ENCODE measurements at regions not wholly inside any gene's neighbourhood (a gene's known extent, or its start where the extent isn't known, plus 50 kb on each side); places are given as distances from the start of the nearest gene placed in this dataset.

DNA sequence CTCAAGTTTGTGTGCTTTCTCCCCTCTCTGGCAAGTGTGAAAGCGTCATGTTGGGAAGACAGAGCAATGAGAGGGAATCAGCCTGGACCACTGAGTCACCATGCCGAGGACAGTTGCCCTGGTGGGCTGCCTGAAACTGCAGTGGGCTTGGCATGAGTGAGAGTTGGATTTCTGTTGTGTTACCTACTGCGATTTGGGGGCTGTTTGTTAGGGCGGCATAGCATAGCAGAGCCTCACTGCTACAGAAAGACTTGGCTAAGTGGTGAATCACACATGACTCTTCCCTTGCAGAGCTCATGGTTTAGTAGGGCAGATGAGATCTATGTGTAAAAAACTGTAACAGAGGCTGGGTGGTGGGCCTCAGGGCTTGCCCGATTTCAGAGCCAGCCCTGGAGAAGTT lies 324.6 kb downstream of the C16orf95 start:
- no peak for DNase-seq
- Histone ChIP-seq H3K36me3 (no peaks in the 10 kb centered on the region), H3K4me3 (no peak overlapping the region), H3K4me1 (ENCODE audit: insufficient read depth) (no peaks in the 10 kb centered on the region), H3K9me3 (no peaks in the 10 kb centered on the region), H3K27me3 (no peaks in the 10 kb centered on the region), H3K27ac (no peak overlapping the region)
- TF ChIP-seq EP300 (IDR thresholded peaks at IDR 0.05): no peak
- TF ChIP-seq, protein P1, sequence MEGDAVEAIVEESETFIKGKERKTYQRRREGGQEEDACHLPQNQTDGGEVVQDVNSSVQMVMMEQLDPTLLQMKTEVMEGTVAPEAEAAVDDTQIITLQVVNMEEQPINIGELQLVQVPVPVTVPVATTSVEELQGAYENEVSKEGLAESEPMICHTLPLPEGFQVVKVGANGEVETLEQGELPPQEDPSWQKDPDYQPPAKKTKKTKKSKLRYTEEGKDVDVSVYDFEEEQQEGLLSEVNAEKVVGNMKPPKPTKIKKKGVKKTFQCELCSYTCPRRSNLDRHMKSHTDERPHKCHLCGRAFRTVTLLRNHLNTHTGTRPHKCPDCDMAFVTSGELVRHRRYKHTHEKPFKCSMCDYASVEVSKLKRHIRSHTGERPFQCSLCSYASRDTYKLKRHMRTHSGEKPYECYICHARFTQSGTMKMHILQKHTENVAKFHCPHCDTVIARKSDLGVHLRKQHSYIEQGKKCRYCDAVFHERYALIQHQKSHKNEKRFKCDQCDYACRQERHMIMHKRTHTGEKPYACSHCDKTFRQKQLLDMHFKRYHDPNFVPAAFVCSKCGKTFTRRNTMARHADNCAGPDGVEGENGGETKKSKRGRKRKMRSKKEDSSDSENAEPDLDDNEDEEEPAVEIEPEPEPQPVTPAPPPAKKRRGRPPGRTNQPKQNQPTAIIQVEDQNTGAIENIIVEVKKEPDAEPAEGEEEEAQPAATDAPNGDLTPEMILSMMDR (IDR thresholded peaks at IDR 0.05): no peak
- no peak for TF ChIP-seq POLR2A (IDR thresholded peaks at IDR 0.05)
- 90 to 96% (median 93%) methylated on average over 5 of the region's 5 CpGs for WGBS, 3 donors
- intact Hi-C loops (cut with DNase I): no loop called here

DNA sequence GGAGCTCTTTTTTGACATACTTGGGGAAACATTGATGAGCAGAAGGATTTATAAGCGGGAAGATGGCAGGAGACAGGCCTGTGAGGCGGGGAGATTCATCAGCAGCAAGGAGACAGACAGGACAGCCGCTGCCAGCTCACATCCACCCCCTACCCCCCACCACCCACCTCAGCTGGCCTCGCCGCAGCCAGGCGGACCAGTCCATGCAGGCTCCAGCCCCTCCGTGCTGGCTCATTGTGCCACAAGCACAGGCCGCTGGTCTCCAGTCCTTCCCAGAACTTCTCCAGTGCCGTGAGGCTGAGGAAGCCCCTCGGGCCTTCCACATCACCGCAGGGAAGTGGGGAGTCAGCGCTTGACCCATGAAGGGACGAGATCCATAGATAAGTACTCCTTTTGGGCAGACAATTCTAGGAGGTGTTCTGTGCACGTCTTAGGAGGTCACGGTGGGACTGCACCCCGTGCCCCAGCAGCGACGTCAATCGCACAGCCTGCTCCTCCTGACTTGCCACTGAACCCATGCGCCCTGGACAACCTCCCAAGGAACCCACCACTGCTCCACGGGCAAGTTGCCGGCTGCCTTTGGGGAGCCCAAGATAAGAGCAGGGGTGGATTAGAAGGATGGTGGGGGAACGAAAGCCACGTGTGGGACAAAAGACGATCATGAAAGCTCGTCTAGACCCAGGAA lies 323.6 kb downstream of the C16orf95 start:
- Histone ChIP-seq H3K9me3 (no peaks in the 10 kb centered on the region), H3K36me3 (no peaks in the 10 kb centered on the region), H3K27ac (no peak overlapping the region), H3K4me3 (no peak overlapping the region), H3K27me3 (no peaks in the 10 kb centered on the region), H3K4me1 (ENCODE audit: insufficient read depth) (no peaks in the 10 kb centered on the region)
- DNase-seq: no peak
- 83 to 91% (median 90%) methylated on average over 26 of the region's 26 CpGs for WGBS, 3 donors
- intact Hi-C loops (cut with DNase I): no loop called here
- TF ChIP-seq, protein P1 (IDR thresholded peaks at IDR 0.05): no peak
- no peak for TF ChIP-seq POLR2A (IDR thresholded peaks at IDR 0.05)

GRCh38 chr16:86994215-86994614 lies 323.0 kb downstream of the C16orf95 start:
- DNase-seq: no peak
- Histone ChIP-seq H3K4me1 (ENCODE audit: insufficient read depth) (no peaks in the 10 kb centered on the region), H3K9me3 (no peaks in the 10 kb centered on the region), H3K36me3 (no peaks in the 10 kb centered on the region), H3K27me3 (no peaks in the 10 kb centered on the region), H3K4me3 (no peak overlapping the region), H3K27ac (no peak overlapping the region)
- TF ChIP-seq, protein P1 (IDR thresholded peaks at IDR 0.05): no peak
- TF ChIP-seq EP300 (IDR thresholded peaks at IDR 0.05) (no peak), POLR2A (IDR thresholded peaks at IDR 0.05) (no peak)
- intact Hi-C loops (cut with DNase I): no loop called here
- 72 to 85% (median 76%) methylated on average over 3 of the region's 3 CpGs for WGBS, 3 donors

GRCh38 chr16:86994651-86995171 lies 322.5 kb downstream of the C16orf95 start:
- DNase-seq: no peak
- intact Hi-C loops (cut with DNase I): no loop called here

More at GRCh38 chr16:86994651-86995171, 322.5 kb downstream of the C16orf95 start:
- Histone ChIP-seq H3K36me3 (no peaks in the 10 kb centered on the region), H3K27me3 (no peaks in the 10 kb centered on the region), H3K27ac (no peak overlapping the region), H3K4me1 (ENCODE audit: insufficient read depth) (no peaks in the 10 kb centered on the region), H3K4me3 (no peak overlapping the region), H3K9me3 (no peaks in the 10 kb centered on the region)
- TF ChIP-seq EP300 (IDR thresholded peaks at IDR 0.05) (no peak), POLR2A (IDR thresholded peaks at IDR 0.05) (no peak)
- TF ChIP-seq, protein P1 (IDR thresholded peaks at IDR 0.05): no peak
- 4 to 9% (median 6%) methylated on average over 12 of the region's 12 CpGs for WGBS, 3 donors

Measured in ovary (tissue), 7 donors.